ENCODE measurements at regions not wholly inside any gene's neighbourhood (a gene's known extent, or its start where the extent isn't known, plus 50 kb on each side); places are given as distances from the start of the nearest gene placed in this dataset.

- TF ChIP-seq CTCF (conservative IDR thresholded peaks at IDR 0.05; ENCODE audit: low read depth, low read length) (no peak), EZH2 (IDR thresholded peaks at IDR 0.05; ENCODE audit: borderline replicate concordance, low read depth, low read length, poor library complexity, severe bottlenecking) (no peak)
- H3K4me1 ChIP-seq (ENCODE audit: insufficient read depth, low read length, poor library complexity, severe bottlenecking): no peaks in the 10 kb centered on the region
- ChIA-PET CTCF (no interaction called here), POLR2A (ENCODE audit: low non-redundant PET) (no interaction called here)
- H3K9me3 ChIP-seq (ENCODE audit: low read depth, low read length, poor library complexity, severe bottlenecking): peaks cover 9% of the 10 kb centered on the region
- no peak overlapping the region for H3K27ac ChIP-seq (ENCODE audit: low read depth, low read length, poor library complexity, severe bottlenecking)
- no peak for DNase-seq (ENCODE audit: low spot score)
- no peaks in the 10 kb centered on the region for H3K27me3 ChIP-seq (replicated peaks; ENCODE audit: insufficient read depth, low read depth, low read length, poor library complexity)
- BruUV-seq (replicated peaks): no TSS peak
- intact Hi-C loops (cut with micrococcal nuclease; ENCODE audit: unreplicated experiment): no loop called here
- no peaks in the 10 kb centered on the region for H3K36me3 ChIP-seq (ENCODE audit: insufficient read depth, low read length, poor library complexity, severe bottlenecking)
- H3K4me3 ChIP-seq (ENCODE audit: low read depth, low read length, poor library complexity, severe bottlenecking): no peak overlapping the region
These were observed 577.4 kb downstream of the CBLN2 start for GRCh38 chr18:71966791-71967190.

GRCh38 chr18:71958605-71959004 lies 585.5 kb downstream of the CBLN2 start:
- TF ChIP-seq EZH2 (IDR thresholded peaks at IDR 0.05; ENCODE audit: borderline replicate concordance, low read depth, low read length, poor library complexity, severe bottlenecking): no peak
- TF ChIP-seq CTCF (conservative IDR thresholded peaks at IDR 0.05; ENCODE audit: low read depth, low read length): no peak
- no peaks in the 10 kb centered on the region for H3K9me3 ChIP-seq (ENCODE audit: low read depth, low read length, poor library complexity, severe bottlenecking)
- CTCF ChIA-PET: no interaction called here
- POLR2A ChIA-PET (ENCODE audit: low non-redundant PET): no interaction called here
- H3K4me1 ChIP-seq (ENCODE audit: insufficient read depth, low read length, poor library complexity, severe bottlenecking): no peaks in the 10 kb centered on the region
- intact Hi-C loops (cut with micrococcal nuclease; ENCODE audit: unreplicated experiment): no loop called here
- H3K27me3 ChIP-seq (replicated peaks; ENCODE audit: insufficient read depth, low read depth, low read length, poor library complexity): no peaks in the 10 kb centered on the region
- BruUV-seq (replicated peaks): no TSS peak
- peak; percentile 50 for DNase-seq (ENCODE audit: low spot score)
- H3K27ac ChIP-seq (ENCODE audit: low read depth, low read length, poor library complexity, severe bottlenecking): no peak overlapping the region
- H3K36me3 ChIP-seq (ENCODE audit: insufficient read depth, low read length, poor library complexity, severe bottlenecking): no peaks in the 10 kb centered on the region
- H3K4me3 ChIP-seq (ENCODE audit: low read depth, low read length, poor library complexity, severe bottlenecking): no peak overlapping the region

- Histone ChIP-seq H3K9me3 (ENCODE audit: low read depth, low read length, poor library complexity, severe bottlenecking) (no peaks in the 10 kb centered on the region), H3K4me1 (ENCODE audit: insufficient read depth, low read length, poor library complexity, severe bottlenecking) (no peaks in the 10 kb centered on the region), H3K4me3 (ENCODE audit: low read depth, low read length, poor library complexity, severe bottlenecking) (no peak overlapping the region), H3K27ac (ENCODE audit: low read depth, low read length, poor library complexity, severe bottlenecking) (no peak overlapping the region), H3K36me3 (ENCODE audit: insufficient read depth, low read length, poor library complexity, severe bottlenecking) (no peaks in the 10 kb centered on the region), H3K27me3 (replicated peaks; ENCODE audit: insufficient read depth, low read depth, low read length, poor library complexity) (no peaks in the 10 kb centered on the region)
- no TSS peak for BruUV-seq (replicated peaks)
- no peak for TF ChIP-seq CTCF (conservative IDR thresholded peaks at IDR 0.05; ENCODE audit: low read depth, low read length)
- no peak for TF ChIP-seq EZH2 (IDR thresholded peaks at IDR 0.05; ENCODE audit: borderline replicate concordance, low read depth, low read length, poor library complexity, severe bottlenecking)
- POLR2A ChIA-PET (ENCODE audit: low non-redundant PET): no interaction called here
- DNase-seq (ENCODE audit: low spot score): no peak
- CTCF ChIA-PET: no interaction called here
- intact Hi-C loops (cut with micrococcal nuclease; ENCODE audit: unreplicated experiment): no loop called here
These were observed 593.1 kb downstream of the CBLN2 start for GRCh38 chr18:71951001-71951400.

Measured in A673 (cell line).